HUES6 (cell line): ENCODE measurements at regions not wholly inside any gene's neighbourhood (a gene's known extent, or its start where the extent isn't known, plus 50 kb on each side); places are given as distances from the start of the nearest gene placed in this dataset.
"Not testable (repeated sequence)": the region's sequence is repeated elsewhere in the genome, so short reads cannot be mapped to it uniquely, and the experiment has no call there.

ENCODE experiments used
- H3K27ac ChIP-seq: 2 replicates; pipeline ENCODE4 v1.7.0; 2013; ENCODE audit warnings: low read depth, mild to moderate bottlenecking, low read length, inconsistent platforms
- H3K27me3 ChIP-seq: 2 replicates; pipeline ENCODE4 v1.6.1; 2013; ENCODE audit warnings: low read length; ENCODE audit not compliant: control insufficient read depth, insufficient read depth
- H3K36me3 ChIP-seq: 2 replicates; pipeline ENCODE4 v1.6.1; 2013; ENCODE audit warnings: low read length; ENCODE audit not compliant: control insufficient read depth, insufficient read depth
- H3K4me1 ChIP-seq: 2 replicates; pipeline ENCODE4 v1.6.1; 2013; ENCODE audit warnings: low read length; ENCODE audit not compliant: control insufficient read depth, insufficient read depth
- H3K4me3 ChIP-seq: 2 replicates; pipeline ENCODE4 v1.5.1; 2013; ENCODE audit warnings: low read depth, low read length
- H3K9ac ChIP-seq: one replicate; pipeline ENCODE4 v1.6.1; 2013; ENCODE audit warnings: mild to moderate bottlenecking, low read length
- H3K9me3 ChIP-seq: 2 replicates; pipeline ENCODE4 v1.6.1; 2013; ENCODE audit warnings: low read depth, low read length; ENCODE audit not compliant: control insufficient read depth, insufficient read depth

GRCh38 chr5:142405023-142405422 is 80.2 kb upstream of the SPRY4 start:
- peaks cover 41% of the 10 kb centered on the region for H3K4me1 ChIP-seq
- H3K4me3 ChIP-seq, result no peak overlapping the region

GRCh38 chr5:142404046-142404477 is 79.2 kb upstream of the SPRY4 start:
- H3K4me3 ChIP-seq, result no peak overlapping the region
- no peaks in the 10 kb centered on the region for H3K9me3 ChIP-seq
- no peak overlapping the region for H3K27ac ChIP-seq
- H3K36me3 ChIP-seq, result no peaks in the 10 kb centered on the region
- no peaks in the 10 kb centered on the region for H3K27me3 ChIP-seq
- H3K4me1 ChIP-seq, result peaks cover 37% of the 10 kb centered on the region
- H3K9ac ChIP-seq, result no peak overlapping the region

More at GRCh38 chr5:142405023-142405422, 80.2 kb upstream of the SPRY4 start:
- Histone ChIP-seq H3K9me3 (no peaks in the 10 kb centered on the region), H3K27me3 (no peaks in the 10 kb centered on the region), H3K27ac (no peak overlapping the region), H3K9ac (no peak overlapping the region), H3K36me3 (no peaks in the 10 kb centered on the region)

- Histone ChIP-seq H3K27ac (no peak overlapping the region), H3K36me3 (no peaks in the 10 kb centered on the region), H3K9me3 (no peaks in the 10 kb centered on the region), H3K9ac (no peak overlapping the region), H3K4me1 (peaks cover 32% of the 10 kb centered on the region), H3K27me3 (no peaks in the 10 kb centered on the region), H3K4me3 (no peak overlapping the region)
Observed at GRCh38 chr5:142403583-142403982, 78.8 kb upstream of the SPRY4 start.

- Histone ChIP-seq H3K4me1 (peaks cover 30% of the 10 kb centered on the region), H3K27me3 (no peaks in the 10 kb centered on the region), H3K9me3 (no peaks in the 10 kb centered on the region), H3K36me3 (no peaks in the 10 kb centered on the region), H3K9ac (no peak overlapping the region), H3K4me3 (no peak overlapping the region), H3K27ac (no peak overlapping the region)
Observed at GRCh38 chr5:142402752-142403318, 78.0 kb upstream of the SPRY4 start.

GRCh38 chr5:142400415-142400814 is 75.6 kb upstream of the SPRY4 start:
- Histone ChIP-seq H3K9ac (no peak overlapping the region), H3K27me3 (no peaks in the 10 kb centered on the region), H3K36me3 (no peaks in the 10 kb centered on the region; the same call in 1 of the 2 replicates)

GRCh38 chr5:142399891-142400290 is 75.1 kb upstream of the SPRY4 start:
- H3K4me1 ChIP-seq, result peaks cover 27% of the 10 kb centered on the region
- peaks cover 26% of the 10 kb centered on the region for H3K9me3 ChIP-seq
- H3K27ac ChIP-seq, result no peak overlapping the region
- H3K36me3 ChIP-seq, result no peaks in the 10 kb centered on the region; the same call in 1 of the 2 replicates
- H3K9ac ChIP-seq, result no peak overlapping the region
- no peak overlapping the region for H3K4me3 ChIP-seq
- H3K27me3 ChIP-seq, result no peaks in the 10 kb centered on the region

More at GRCh38 chr5:142400415-142400814, 75.6 kb upstream of the SPRY4 start:
- Histone ChIP-seq H3K4me3 (no peak overlapping the region), H3K4me1 (peaks cover 30% of the 10 kb centered on the region), H3K9me3 (peaks cover 21% of the 10 kb centered on the region), H3K27ac (no peak overlapping the region)

GRCh38 chr5:142398730-142399055 is 73.9 kb upstream of the SPRY4 start:
- no peak overlapping the region for H3K4me3 ChIP-seq
- no peaks in the 10 kb centered on the region for H3K27me3 ChIP-seq
- H3K9ac ChIP-seq, result no peak overlapping the region
- no peaks in the 10 kb centered on the region; the same call in 1 of the 2 replicates for H3K36me3 ChIP-seq
- peaks cover 15% of the 10 kb centered on the region for H3K4me1 ChIP-seq
- peaks cover 26% of the 10 kb centered on the region for H3K9me3 ChIP-seq
- H3K27ac ChIP-seq, result no peak overlapping the region

GRCh38 chr5:142398011-142398729 is 73.3 kb upstream of the SPRY4 start:
- H3K27ac ChIP-seq, H3K9ac ChIP-seq, H3K36me3 ChIP-seq, H3K4me3 ChIP-seq, H3K27me3 ChIP-seq: not testable (repeated sequence)
- Histone ChIP-seq H3K4me1 (peaks cover 13% of the 10 kb centered on the region), H3K9me3 (peaks cover 26% of the 10 kb centered on the region)

GRCh38 chr5:142397178-142397577 is 72.4 kb upstream of the SPRY4 start:
- H3K9ac ChIP-seq, result no peak overlapping the region
- no peak overlapping the region for H3K27ac ChIP-seq
- peaks cover 10% of the 10 kb centered on the region for H3K4me1 ChIP-seq
- H3K27me3 ChIP-seq, result no peaks in the 10 kb centered on the region
- H3K36me3 ChIP-seq, result no peaks in the 10 kb centered on the region; the same call in 1 of the 2 replicates
- H3K9me3 ChIP-seq, result peaks cover 26% of the 10 kb centered on the region
- H3K4me3 ChIP-seq, result no peak overlapping the region

- H3K4me1 ChIP-seq, result peaks cover 9% of the 10 kb centered on the region; the same call in 1 of the 2 replicates
- no peak overlapping the region for H3K9ac ChIP-seq
- H3K27ac ChIP-seq, result no peak overlapping the region
- H3K9me3 ChIP-seq, result peaks cover 26% of the 10 kb centered on the region
- no peaks in the 10 kb centered on the region; the same call in 1 of the 2 replicates for H3K36me3 ChIP-seq
- H3K4me3 ChIP-seq, result no peak overlapping the region
- H3K27me3 ChIP-seq, result no peaks in the 10 kb centered on the region
Observed at GRCh38 chr5:142396436-142397038, 71.7 kb upstream of the SPRY4 start.

- H3K9me3 ChIP-seq, result peaks cover 26% of the 10 kb centered on the region
- no peaks in the 10 kb centered on the region for H3K27me3 ChIP-seq
- H3K4me1 ChIP-seq, result peaks cover 13% of the 10 kb centered on the region
Observed at GRCh38 chr5:142395334-142395733, 70.5 kb upstream of the SPRY4 start.

More at GRCh38 chr5:142395334-142395733, 70.5 kb upstream of the SPRY4 start:
- Histone ChIP-seq H3K9ac (no peak overlapping the region), H3K36me3 (no peaks in the 10 kb centered on the region; the same call in 1 of the 2 replicates), H3K4me3 (no peak overlapping the region), H3K27ac (no peak overlapping the region)
